ENCODE measurements at regions not wholly inside any gene's neighbourhood (a gene's known extent, or its start where the extent isn't known, plus 50 kb on each side); places are given as distances from the start of the nearest gene placed in this dataset.
"Not testable (repeated sequence)": the region's sequence is repeated elsewhere in the genome, so short reads cannot be mapped to it uniquely, and the experiment has no call there.

GRCh38 chr15:36161771-36162212 is 417.6 kb upstream of the CDIN1 start:
- peak in 14 of 58 donors; percentile 0 to 39 (median 9) for DNase-seq

- not testable (repeated sequence) for DNase-seq
These were observed 415.4 kb upstream of the CDIN1 start for GRCh38 chr15:36163983-36164382.

GRCh38 chr15:36172955-36173354 is 406.5 kb upstream of the CDIN1 start:
- DNase-seq, result no peak

GRCh38 chr15:36175186-36175740 is 404.2 kb upstream of the CDIN1 start:
- peak in 1 of 58 donors; percentile 42 for DNase-seq

- DNase-seq, result peak in 36 of 58 donors; percentile 0 to 87 (median 27)
These were observed 403.6 kb upstream of the CDIN1 start for GRCh38 chr15:36175741-36176291.

GRCh38 chr15:36177590-36178302 is 401.7 kb upstream of the CDIN1 start:
- DNase-seq, result no peak

- DNase-seq, result peak in 1 of 58 donors; percentile 7
These were observed 401.2 kb upstream of the CDIN1 start for GRCh38 chr15:36178303-36178633.

- DNase-seq, result no peak
These were observed 396.2 kb upstream of the CDIN1 start for GRCh38 chr15:36183201-36183600.

GRCh38 chr15:36185438-36185837 is 394.0 kb upstream of the CDIN1 start:
- no peak for DNase-seq

GRCh38 chr15:36185845-36186244 is 393.6 kb upstream of the CDIN1 start:
- DNase-seq, result no peak

- no peak for DNase-seq
These were observed 393.1 kb upstream of the CDIN1 start for GRCh38 chr15:36186376-36186775.

- no peak for DNase-seq
These were observed 388.0 kb upstream of the CDIN1 start for GRCh38 chr15:36191459-36191858.

- not testable (repeated sequence) for DNase-seq
These were observed 383.9 kb upstream of the CDIN1 start for GRCh38 chr15:36195361-36196007.

- no peak for DNase-seq
These were observed 370.4 kb upstream of the CDIN1 start for GRCh38 chr15:36208868-36209582.

GRCh38 chr15:36210426-36210825 is 369.0 kb upstream of the CDIN1 start:
- DNase-seq, result no peak

GRCh38 chr15:36218322-36218721 is 361.1 kb upstream of the CDIN1 start:
- no peak for DNase-seq

GRCh38 chr15:36218991-36219390 is 360.4 kb upstream of the CDIN1 start:
- no peak for DNase-seq

- DNase-seq, result no peak
These were observed 357.4 kb upstream of the CDIN1 start for GRCh38 chr15:36221992-36222391.

GRCh38 chr15:36230776-36231175 is 348.6 kb upstream of the CDIN1 start:
- no peak for DNase-seq

- no peak for DNase-seq
These were observed 346.9 kb upstream of the CDIN1 start for GRCh38 chr15:36232491-36232890.

- no peak for DNase-seq
These were observed 344.7 kb upstream of the CDIN1 start for GRCh38 chr15:36234743-36235142.

- DNase-seq, result no peak
These were observed 344.3 kb upstream of the CDIN1 start for GRCh38 chr15:36235173-36235572.
